ENCODE measurements at regions not wholly inside any gene's neighbourhood (a gene's known extent, or its start where the extent isn't known, plus 50 kb on each side); places are given as distances from the start of the nearest gene placed in this dataset.

GRCh38 chr15:94028121-94028520 lies 203.2 kb upstream of the MCTP2 start:
- in situ Hi-C loops (cut with MboI; ENCODE audit: low pct_ligation_motif_present in 1 of 4, low pct_unique_long_range_greater_than_20kb in 1 of 4, low sequenced_read_pairs in 3 of 4), result no loop called here
- no peaks in the 10 kb centered on the region for H3K36me3 ChIP-seq
- 54 to 72% methylated on average over 3 of the region's 3 CpGs for WGBS, 2 donors (ENCODE audit: low coverage in 1 of 2)
- H3K27me3 ChIP-seq, result no peaks in the 10 kb centered on the region
- peak overlapping the region in 1 of 4 donors; percentile 65 for H3K27ac ChIP-seq
- H3K9me3 ChIP-seq, result no peaks in the 10 kb centered on the region
- intact Hi-C loops (cut with DNase I; ENCODE audit: low total_unique reads), result no loop called here
- no peak for DNase-seq
- peaks cover 0 to 6% (median 2%) of the 10 kb centered on the region in 4 donors for H3K4me1 ChIP-seq
- no peak for TF ChIP-seq POLR2AphosphoS5 (IDR thresholded peaks at IDR 0.05)
- H3K4me3 ChIP-seq, result no peak overlapping the region

GRCh38 chr15:94027581-94027980 lies 203.8 kb upstream of the MCTP2 start:
- in situ Hi-C loops (cut with MboI; ENCODE audit: low pct_ligation_motif_present in 1 of 4, low pct_unique_long_range_greater_than_20kb in 1 of 4, low sequenced_read_pairs in 3 of 4), result no loop called here
- 64 to 82% methylated on average over 1 of the region's 1 CpG for WGBS, 2 donors (ENCODE audit: low coverage in 1 of 2)
- H3K9me3 ChIP-seq, result no peaks in the 10 kb centered on the region

GRCh38 chr15:94026458-94027304 lies 204.7 kb upstream of the MCTP2 start:
- Histone ChIP-seq H3K4me1 (peaks cover 0 to 6% (median 3%) of the 10 kb centered on the region in 4 donors), H3K27me3 (no peaks in the 10 kb centered on the region), H3K9me3 (no peaks in the 10 kb centered on the region), H3K36me3 (no peaks in the 10 kb centered on the region), H3K4me3 (no peak overlapping the region), H3K27ac (peak overlapping the region; percentile 9 to 75 (median 36))
- no peak for TF ChIP-seq POLR2A (IDR thresholded peaks at IDR 0.05)
- peak; percentile 52 to 70 (median 60) for TF ChIP-seq POLR2AphosphoS5 (IDR thresholded peaks at IDR 0.05)
- TF ChIP-seq EP300 (IDR thresholded peaks at IDR 0.05; ENCODE audit: low read depth), result no peak
- TF ChIP-seq CTCF (IDR thresholded peaks at IDR 0.05), result no peak
- intact Hi-C loops (cut with DNase I; ENCODE audit: low total_unique reads), result no loop called here
- WGBS, 2 donors (ENCODE audit: low coverage in 1 of 2), result 30 to 31% methylated on average over 2 of the region's 2 CpGs
- no peak for DNase-seq
- in situ Hi-C loops (cut with MboI; ENCODE audit: low pct_ligation_motif_present in 1 of 4, low pct_unique_long_range_greater_than_20kb in 1 of 4, low sequenced_read_pairs in 3 of 4), result no loop called here

More at GRCh38 chr15:94027581-94027980, 203.8 kb upstream of the MCTP2 start:
- no peak overlapping the region for H3K4me3 ChIP-seq
- H3K36me3 ChIP-seq, result no peaks in the 10 kb centered on the region
- TF ChIP-seq POLR2AphosphoS5 (IDR thresholded peaks at IDR 0.05) (no peak), EP300 (IDR thresholded peaks at IDR 0.05; ENCODE audit: low read depth) (no peak), CTCF (IDR thresholded peaks at IDR 0.05) (no peak), POLR2A (IDR thresholded peaks at IDR 0.05) (no peak)
- no peaks in the 10 kb centered on the region for H3K27me3 ChIP-seq
- intact Hi-C loops (cut with DNase I; ENCODE audit: low total_unique reads), result no loop called here
- H3K27ac ChIP-seq, result peak overlapping the region in 2 of 4 donors; percentile 46 to 75
- no peak for DNase-seq
- peaks cover 0 to 6% (median 3%) of the 10 kb centered on the region in 4 donors for H3K4me1 ChIP-seq

- WGBS, 2 donors (ENCODE audit: low coverage in 1 of 2), result 52 to 83% methylated on average over 1 to 4 of the region's 4 CpGs
- no peak overlapping the region for H3K4me3 ChIP-seq
- H3K27ac ChIP-seq, result peak overlapping the region in 2 of 4 donors; percentile 60 to 75
- H3K4me1 ChIP-seq, result peaks cover 0 to 10% (median 3%) of the 10 kb centered on the region in 4 donors
- H3K9me3 ChIP-seq, result no peaks in the 10 kb centered on the region
- H3K27me3 ChIP-seq, result no peaks in the 10 kb centered on the region
- H3K36me3 ChIP-seq, result no peaks in the 10 kb centered on the region
- DNase-seq, result no peak
- intact Hi-C loops (cut with DNase I; ENCODE audit: low total_unique reads) (no loop called here), in situ Hi-C loops (cut with MboI; ENCODE audit: low pct_ligation_motif_present in 1 of 4, low pct_unique_long_range_greater_than_20kb in 1 of 4, low sequenced_read_pairs in 3 of 4) (no loop called here)
- TF ChIP-seq CTCF (IDR thresholded peaks at IDR 0.05) (no peak), POLR2AphosphoS5 (IDR thresholded peaks at IDR 0.05) (no peak), EP300 (IDR thresholded peaks at IDR 0.05; ENCODE audit: low read depth) (no peak), POLR2A (IDR thresholded peaks at IDR 0.05) (no peak)
These were observed 207.8 kb upstream of the MCTP2 start for GRCh38 chr15:94023531-94023930.
